GM12891 (cell line): ENCODE measurements at regions not wholly inside any gene's neighbourhood (a gene's known extent, or its start where the extent isn't known, plus 50 kb on each side); places are given as distances from the start of the nearest gene placed in this dataset.

Experiments
- PAX5 ChIP-seq: IDR thresholded peaks from 2 replicates; pipeline ENCODE4 v1.6.1; 2011; ENCODE audit warnings: low read length, moderate library complexity, mild to moderate bottlenecking; ENCODE audit not compliant: insufficient read depth, severe bottlenecking
- POLR2A ChIP-seq: IDR thresholded peaks from 2 replicates; pipeline ENCODE4 v1.6.1; 2011; ENCODE audit warnings: low read depth, low read length, control low read depth
- POLR2AphosphoS5 ChIP-seq: IDR thresholded peaks from 2 replicates; pipeline ENCODE4 v1.6.1; 2011; ENCODE audit warnings: low read depth, low read length, control low read depth
- POU2F2 ChIP-seq: IDR thresholded peaks from 2 replicates; pipeline ENCODE4 v1.6.1; 2011; ENCODE audit warnings: low read depth, mild to moderate bottlenecking, control low read depth, low read length, moderate library complexity
- SPI1 ChIP-seq: IDR thresholded peaks from 2 replicates; pipeline ENCODE4 v1.6.1; 2011; ENCODE audit warnings: low read depth, low read length, control low read depth
- TAF1 ChIP-seq: IDR thresholded peaks from 2 replicates; pipeline ENCODE4 v1.6.1; 2011; ENCODE audit warnings: low read depth, low read length, control low read depth

GRCh38 chr2:16125614-16126516, 185.5 kb downstream of the MYCN start:
- TF ChIP-seq SPI1 (no peak), POLR2A (no peak), POLR2AphosphoS5 (no peak), TAF1 (no peak), POU2F2 (no peak), PAX5 (no peak)
